Activated CD4-positive, alpha-beta T cell treated with anti-CD3 and anti-CD28 coated beads for 36 hours (primary cell): ENCODE measurements at regions not wholly inside any gene's neighbourhood (a gene's known extent, or its start where the extent isn't known, plus 50 kb on each side); places are given as distances from the start of the nearest gene placed in this dataset.
"Not testable (repeated sequence)": the region's sequence is repeated elsewhere in the genome, so short reads cannot be mapped to it uniquely, and the experiment has no call there.

Experiments used
- ATAC-seq: fragments of 200-7000 bp; cut with Tn5 transposase; one replicate; pipeline ENCODE4 v1.10.0; 2021; ENCODE audit warnings: mild to moderate bottlenecking, moderate library complexity
- CTCF ChIA-PET: fragments of 350-600 bp; sonication (Branson Sonifier 250); formaldehyde crosslinking; loops from one replicate; lab custom pipeline; 2021; ENCODE audit warnings: antibody characterized with exemption; lab: Charles Lee
- POLR2A ChIA-PET: fragments of 350-600 bp; sonication (Branson Sonifier 250); formaldehyde crosslinking; loops from one replicate; lab custom pipeline; 2021; ENCODE audit warnings: antibody characterized with exemption, inconsistent platforms; lab: Charles Lee
- DNase-seq: peaks from one replicate; pipeline ENCODE4 v3.0.0-alpha.2; 2020
- H3K27ac Mint-ChIP-seq: one replicate; pipeline ENCODE4 v1.8.0; 2021; ENCODE audit warnings: mixed read lengths
- H3K27me3 Mint-ChIP-seq: one replicate; pipeline ENCODE4 v1.8.0; 2021; ENCODE audit warnings: mixed read lengths
- H3K36me3 Mint-ChIP-seq: one replicate; pipeline ENCODE4 v1.8.0; 2021; ENCODE audit warnings: low read depth, mixed read lengths
- H3K4me1 Mint-ChIP-seq: one replicate; pipeline ENCODE4 v1.8.0; 2021; ENCODE audit warnings: mixed read lengths
- H3K4me3 Mint-ChIP-seq: one replicate; pipeline ENCODE4 v1.8.0; 2021; ENCODE audit warnings: mild to moderate bottlenecking, moderate library complexity, mixed read lengths
- H3K9me3 Mint-ChIP-seq: one replicate; pipeline ENCODE4 v1.8.0; 2021; ENCODE audit warnings: low read depth, mixed read lengths
- intact Hi-C, 2 experiments: fragments of 100-400 bp; cut with DNase I in 1 of 2; cut with micrococcal nuclease in 1 of 2; formaldehyde crosslinking; loops; one replicate each; pipeline versions ENCODE4 v1.14.2 to v1.15.1; 2022 to 2024; cut with DNase I, micrococcal nuclease

GRCh38 chr1:190908246-190908645 lies 430.6 kb upstream of the BRINP3 start:
- ATAC-seq: no peak

DNA sequence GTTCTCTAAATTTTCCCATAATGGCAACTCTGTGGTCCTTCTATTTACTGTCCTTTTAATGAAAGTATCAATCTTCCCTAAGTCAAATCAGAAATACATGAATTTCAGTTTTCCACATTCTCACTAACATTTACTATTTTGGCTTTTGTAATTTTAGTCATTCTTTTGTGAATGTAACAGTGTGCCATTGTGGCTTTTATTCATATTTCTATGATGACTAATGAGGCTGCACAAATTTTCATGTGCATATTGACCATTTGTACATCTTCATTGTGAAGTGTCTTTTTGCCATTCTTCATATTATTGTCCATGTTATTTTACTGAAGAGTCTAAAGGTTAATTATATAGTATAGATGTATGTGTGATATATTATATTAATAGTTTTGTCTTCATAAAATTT lies 431.0 kb upstream of the BRINP3 start:
- intact Hi-C loops: no loop called here
- no peaks in the 10 kb centered on the region for H3K36me3 Mint-ChIP-seq
- H3K27ac Mint-ChIP-seq: no peak overlapping the region
- no peak overlapping the region for H3K4me3 Mint-ChIP-seq
- ChIA-PET POLR2A (no interaction called here), CTCF (no interaction called here)
- H3K9me3 Mint-ChIP-seq: peaks cover 2% of the 10 kb centered on the region
- no peaks in the 10 kb centered on the region for H3K27me3 Mint-ChIP-seq
- no peaks in the 10 kb centered on the region for H3K4me1 Mint-ChIP-seq
- ATAC-seq (no peak), DNase-seq (no peak)

More at GRCh38 chr1:190908246-190908645, 430.6 kb upstream of the BRINP3 start:
- H3K9me3 Mint-ChIP-seq: peaks cover 2% of the 10 kb centered on the region
- intact Hi-C loops: no loop called here
- H3K27ac Mint-ChIP-seq: no peak overlapping the region
- H3K4me1 Mint-ChIP-seq: no peaks in the 10 kb centered on the region
- H3K27me3 Mint-ChIP-seq: no peaks in the 10 kb centered on the region
- no peak overlapping the region for H3K4me3 Mint-ChIP-seq
- DNase-seq: no peak
- CTCF ChIA-PET: no interaction called here
- H3K36me3 Mint-ChIP-seq: no peaks in the 10 kb centered on the region
- POLR2A ChIA-PET: no interaction called here

GRCh38 chr1:190935925-190936324 lies 458.3 kb upstream of the BRINP3 start:
- H3K27ac Mint-ChIP-seq: no peak overlapping the region

DNA sequence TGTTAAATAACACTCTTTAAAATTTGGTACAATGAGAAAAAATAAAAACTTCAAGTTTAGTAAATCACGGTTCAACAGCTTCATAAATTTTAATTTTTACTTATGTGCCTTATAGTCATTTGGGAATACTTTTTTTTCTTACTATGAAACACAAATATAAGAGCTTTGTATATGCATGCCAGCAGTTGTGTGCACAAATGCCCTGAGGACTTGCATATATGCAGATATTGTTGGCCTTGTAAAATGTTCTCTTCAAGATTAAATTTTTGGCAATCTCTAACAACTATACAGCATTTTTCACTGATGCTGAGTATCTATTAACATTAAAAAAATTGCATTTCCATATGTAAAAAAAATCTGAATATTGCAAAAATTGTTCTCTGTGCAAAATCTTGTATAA lies 458.7 kb upstream of the BRINP3 start:
- DNase-seq (no peak), ATAC-seq (no peak)
- H3K9me3 Mint-ChIP-seq: no peaks in the 10 kb centered on the region
- no peaks in the 10 kb centered on the region for H3K27me3 Mint-ChIP-seq
- no peaks in the 10 kb centered on the region for H3K4me1 Mint-ChIP-seq
- CTCF ChIA-PET: interaction anchor here (0.6 kb wide), 1 partner anchor 10 kb away, joined by 3 read pairs; no protein-coding TSS in a partner anchor
- POLR2A ChIA-PET: no interaction called here
- intact Hi-C loops: no loop called here
- H3K36me3 Mint-ChIP-seq: no peaks in the 10 kb centered on the region
- no peak overlapping the region for H3K4me3 Mint-ChIP-seq
- H3K27ac Mint-ChIP-seq: no peak overlapping the region

More at GRCh38 chr1:190935925-190936324, 458.3 kb upstream of the BRINP3 start:
- ChIA-PET CTCF (interaction anchor here (0.6 kb wide), 1 partner anchor 10 kb away, joined by 3 read pairs; no protein-coding TSS in a partner anchor), POLR2A (no interaction called here)
- Mint-ChIP-seq H3K27me3 (no peaks in the 10 kb centered on the region), H3K4me3 (no peak overlapping the region), H3K36me3 (no peaks in the 10 kb centered on the region), H3K9me3 (no peaks in the 10 kb centered on the region), H3K4me1 (no peaks in the 10 kb centered on the region)
- intact Hi-C loops: no loop called here
- ATAC-seq: no peak
- no peak for DNase-seq

DNA sequence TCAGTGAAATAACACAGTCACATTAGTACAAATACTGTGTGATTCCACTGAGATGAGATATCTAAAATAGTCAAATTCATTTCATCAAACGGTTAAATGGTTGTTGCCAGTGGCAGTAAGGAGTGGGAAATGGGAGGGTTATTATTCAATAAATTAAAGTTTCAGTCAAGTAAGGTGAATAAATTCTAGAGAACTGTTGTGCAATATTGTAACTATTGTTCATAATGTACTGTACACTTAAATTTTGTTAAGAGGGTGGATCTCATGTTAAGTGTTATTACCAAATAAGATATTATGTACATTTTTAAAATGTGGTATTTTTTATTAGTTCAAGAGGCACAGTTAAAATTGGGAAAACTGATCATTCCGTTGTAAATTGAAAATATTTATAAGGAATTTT lies 463.3 kb upstream of the BRINP3 start:
- Mint-ChIP-seq H3K9me3 (peaks cover 4% of the 10 kb centered on the region), H3K27me3 (no peaks in the 10 kb centered on the region), H3K27ac (no peak overlapping the region), H3K36me3 (no peaks in the 10 kb centered on the region), H3K4me3 (no peak overlapping the region), H3K4me1 (no peaks in the 10 kb centered on the region)
- POLR2A ChIA-PET: no interaction called here
- CTCF ChIA-PET: no interaction called here
- DNase-seq (no peak), ATAC-seq (no peak)
- intact Hi-C loops: no loop called here

DNA sequence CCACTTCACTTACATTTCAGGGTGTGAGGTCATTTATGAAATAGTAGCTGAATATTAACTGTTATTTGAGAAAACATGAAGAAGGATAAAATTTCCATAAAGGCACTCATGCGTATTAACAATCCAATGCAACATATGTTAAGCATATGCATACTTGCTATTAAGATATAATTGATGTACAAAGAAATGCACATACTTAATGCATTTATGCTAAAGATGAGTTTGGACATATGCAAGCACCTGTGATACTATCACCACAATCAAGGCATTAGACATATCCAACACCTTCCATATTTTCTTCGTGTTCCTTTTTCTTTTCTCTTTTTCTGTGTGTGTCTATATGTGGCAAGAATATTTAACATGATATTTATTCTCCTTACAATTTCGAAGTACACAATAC lies 464.8 kb upstream of the BRINP3 start:
- no peak overlapping the region for H3K4me3 Mint-ChIP-seq
- POLR2A ChIA-PET: no interaction called here
- H3K27ac Mint-ChIP-seq: no peak overlapping the region

DNA sequence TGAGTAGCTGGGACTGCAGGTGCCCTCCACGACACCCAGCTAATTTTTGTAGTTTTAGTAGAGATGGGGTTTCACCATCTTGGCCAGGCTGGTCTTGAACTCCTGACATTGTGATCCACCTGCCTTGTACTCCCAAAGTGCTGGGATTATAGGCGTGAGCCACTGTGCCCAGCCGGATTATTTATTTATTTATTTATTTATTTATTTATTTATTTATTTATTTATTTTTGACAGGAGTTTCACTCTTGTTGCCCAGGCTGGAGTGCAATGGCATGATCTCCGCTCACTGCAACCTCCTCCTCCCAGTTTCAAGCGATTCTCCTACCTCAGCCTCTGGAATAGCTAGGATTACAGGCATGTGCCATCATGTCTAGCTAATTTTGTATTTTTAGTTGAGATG lies 466.1 kb upstream of the BRINP3 start:
- H3K27me3 Mint-ChIP-seq, intact Hi-C loops, H3K36me3 Mint-ChIP-seq, DNase-seq, CTCF ChIA-PET, H3K4me1 Mint-ChIP-seq, POLR2A ChIA-PET, ATAC-seq, H3K27ac Mint-ChIP-seq, H3K9me3 Mint-ChIP-seq, H3K4me3 Mint-ChIP-seq: not testable (repeated sequence)

More for the DNA sequence above, 464.8 kb upstream of the BRINP3 start:
- CTCF ChIA-PET: no interaction called here
- intact Hi-C loops: no loop called here
- DNase-seq: no peak
- peaks cover 6% of the 10 kb centered on the region for H3K9me3 Mint-ChIP-seq
- no peaks in the 10 kb centered on the region for H3K36me3 Mint-ChIP-seq
- H3K27me3 Mint-ChIP-seq: no peaks in the 10 kb centered on the region
- H3K4me1 Mint-ChIP-seq: no peaks in the 10 kb centered on the region
- no peak for ATAC-seq

DNA sequence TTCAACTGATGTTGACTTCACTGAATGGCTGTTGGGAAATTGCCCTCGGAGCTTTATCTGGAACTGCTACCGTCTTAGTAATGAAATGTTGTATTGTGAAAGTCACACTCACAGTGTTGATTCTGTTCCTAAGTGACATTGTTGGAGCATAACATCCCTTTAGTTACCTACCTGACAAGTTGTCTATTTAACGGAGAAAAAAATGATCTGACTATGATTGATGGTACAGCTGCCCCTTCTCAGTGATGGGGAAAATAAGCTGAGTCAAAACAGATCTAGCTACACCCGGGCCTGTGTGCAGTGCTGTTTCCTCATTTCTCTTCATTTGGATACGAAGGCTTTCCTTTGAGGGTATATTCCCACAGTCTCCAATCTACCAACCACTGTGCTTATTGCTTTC lies 472.3 kb upstream of the BRINP3 start:
- intact Hi-C loops: no loop called here
- Mint-ChIP-seq H3K27ac (no peak overlapping the region), H3K9me3 (peaks cover 4% of the 10 kb centered on the region), H3K27me3 (no peaks in the 10 kb centered on the region), H3K4me1 (no peaks in the 10 kb centered on the region), H3K4me3 (no peak overlapping the region), H3K36me3 (no peaks in the 10 kb centered on the region)
- ChIA-PET CTCF (interaction anchor here (0.6 kb wide), 1 partner anchor 465 kb away, joined by 3 read pairs; no protein-coding TSS in a partner anchor), POLR2A (no interaction called here)
- no peak for DNase-seq
- ATAC-seq: no peak

GRCh38 chr1:190957565-190957964 lies 479.9 kb upstream of the BRINP3 start:
- no peak overlapping the region for H3K27ac Mint-ChIP-seq
- H3K4me1 Mint-ChIP-seq: no peaks in the 10 kb centered on the region
- peaks cover 3% of the 10 kb centered on the region for H3K9me3 Mint-ChIP-seq
- POLR2A ChIA-PET: no interaction called here
- ATAC-seq (no peak), DNase-seq (no peak)
- no peak overlapping the region for H3K4me3 Mint-ChIP-seq
- no peaks in the 10 kb centered on the region for H3K36me3 Mint-ChIP-seq
- CTCF ChIA-PET: no interaction called here
- H3K27me3 Mint-ChIP-seq: no peaks in the 10 kb centered on the region
- intact Hi-C loops: no loop called here

GRCh38 chr1:190963321-190963720 lies 485.7 kb upstream of the BRINP3 start:
- CTCF ChIA-PET: interaction anchor here (0.6 kb wide), 1 partner anchor 621 kb away, joined by 3 read pairs; no protein-coding TSS in a partner anchor
- no peaks in the 10 kb centered on the region for H3K4me1 Mint-ChIP-seq
- no peaks in the 10 kb centered on the region for H3K36me3 Mint-ChIP-seq
- no peak overlapping the region for H3K27ac Mint-ChIP-seq
- H3K27me3 Mint-ChIP-seq: no peaks in the 10 kb centered on the region
- no peak overlapping the region for H3K4me3 Mint-ChIP-seq
- DNase-seq (no peak), ATAC-seq (no peak)
- H3K9me3 Mint-ChIP-seq: peaks cover 3% of the 10 kb centered on the region
- intact Hi-C loops: no loop called here
- POLR2A ChIA-PET: no interaction called here

- Mint-ChIP-seq H3K4me1 (no peaks in the 10 kb centered on the region), H3K27me3 (no peaks in the 10 kb centered on the region), H3K27ac (no peak overlapping the region), H3K36me3 (no peaks in the 10 kb centered on the region), H3K4me3 (no peak overlapping the region), H3K9me3 (peaks cover 2% of the 10 kb centered on the region)
- intact Hi-C loops: no loop called here
- ChIA-PET CTCF (no interaction called here), POLR2A (no interaction called here)
- DNase-seq (no peak), ATAC-seq (no peak)
Observed at GRCh38 chr1:190975827-190976226, 498.2 kb upstream of the BRINP3 start.

GRCh38 chr1:191002768-191003167 lies 525.1 kb upstream of the BRINP3 start:
- Mint-ChIP-seq H3K27ac (no peak overlapping the region), H3K9me3 (peaks cover 8% of the 10 kb centered on the region), H3K27me3 (no peaks in the 10 kb centered on the region), H3K36me3 (no peaks in the 10 kb centered on the region), H3K4me3 (no peak overlapping the region), H3K4me1 (no peaks in the 10 kb centered on the region)
- DNase-seq: no peak
- CTCF ChIA-PET: interaction anchor here (0.7 kb wide), 1 partner anchor 23 kb away, joined by 3 read pairs; no protein-coding TSS in a partner anchor
- POLR2A ChIA-PET: no interaction called here
- ATAC-seq: no peak
- intact Hi-C loops: no loop called here
